Tibial nerve (tissue), 4 donors: ENCODE measurements at regions not wholly inside any gene's neighbourhood (a gene's known extent, or its start where the extent isn't known, plus 50 kb on each side); places are given as distances from the start of the nearest gene placed in this dataset.

ENCODE experiments used
- DNase-seq, 2 donors: peaks; one replicate each; pipeline ENCODE4 v3.0.0-alpha.2; 2019; ENCODE audit warnings: low spot score in 2 of 2
- H3K27ac ChIP-seq, 4 donors: fragments of 200-600 bp; sonication (generic) in 3 of 4; one replicate each; pipeline ENCODE4 v1.5.1; 2017 to 2019; ENCODE audit warnings: mild to moderate bottlenecking in 1 of 4
- H3K27me3 ChIP-seq, 2 donors: fragments of 200-600 bp; sonication (generic) in 1 of 2; one replicate each; pipeline versions ENCODE4 v1.5.1 to v1.6.0; 2017 to 2019
- H3K36me3 ChIP-seq, 3 donors: fragments of 200-600 bp; sonication (generic); one replicate each; pipeline ENCODE4 v1.5.1; 2018 to 2019
- H3K4me1 ChIP-seq, 4 donors: fragments of 200-600 bp; sonication (generic) in 3 of 4; one replicate each; pipeline ENCODE4 v1.5.1; 2017 to 2019
- H3K4me3 ChIP-seq, 4 donors: fragments of 200-600 bp; sonication (generic) in 3 of 4; one replicate each; pipeline ENCODE4 v1.5.1; 2017 to 2019; ENCODE audit warnings: mild to moderate bottlenecking in 1 of 4, moderate library complexity in 1 of 4
- H3K9me3 ChIP-seq, 4 donors: fragments of 200-600 bp; sonication (generic) in 3 of 4; one replicate each; pipeline ENCODE4 v1.5.1; 2017 to 2019
- EP300 ChIP-seq, 2 donors: sonication (generic); formaldehyde crosslinking; IDR thresholded peaks; one replicate each; pipeline ENCODE4 v1.6.1; 2017; ENCODE audit warnings: antibody characterized with exemption in 2 of 2, mild to moderate bottlenecking in 1 of 2
- POLR2A ChIP-seq, 2 donors: fragments of 450-650 bp; IDR thresholded peaks; one replicate each; pipeline ENCODE4 v1.6.1; 2017; ENCODE audit warnings: antibody characterized with exemption in 2 of 2, mild to moderate bottlenecking in 2 of 2, moderate library complexity in 2 of 2
- WGBS, 2 donors: methylation state at CpG; one replicate each; pipeline ENCODE4 v1.1.5; 2018; 5-methylcytosine and 5-hydroxymethylcytosine counted together
- TF ChIP-seq, protein P1 (sequence below), 5 experiments: fragments of 200-600 bp in 3 of 5; fragments of 450-650 bp in 2 of 5; sonication (generic) in 3 of 5; IDR thresholded peaks; one replicate each; pipeline ENCODE4 v1.5.1; 2016 to 2019; ENCODE audit warnings: antibody characterized with exemption in 5 of 5, mild to moderate bottlenecking in 3 of 5, moderate library complexity in 2 of 5

DNA sequence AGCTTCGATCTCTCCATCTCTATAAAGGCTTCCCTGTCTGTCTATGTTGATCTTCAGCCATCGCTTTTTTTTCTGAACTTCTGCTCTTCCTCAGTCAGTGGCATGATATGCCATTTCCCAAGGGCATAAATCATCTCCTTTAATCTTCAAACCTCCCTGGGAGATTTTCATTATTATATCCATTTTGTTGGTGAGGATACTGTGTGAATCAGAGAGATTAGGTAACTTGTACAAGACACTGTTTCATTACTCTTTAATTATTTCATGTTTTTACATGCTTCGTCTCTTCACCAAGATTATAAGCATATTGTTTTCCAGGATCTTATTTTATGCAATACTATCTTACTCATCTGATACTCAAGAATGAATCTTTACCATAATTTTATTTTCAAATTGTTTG is 124.8 kb upstream of the ATP11B start:
- Histone ChIP-seq H3K27ac (no peak overlapping the region), H3K4me3 (no peak overlapping the region), H3K9me3 (peaks cover 0 to 5% (median 0%) of the 10 kb centered on the region in 4 donors), H3K27me3 (no peaks in the 10 kb centered on the region), H3K36me3 (no peaks in the 10 kb centered on the region), H3K4me1 (no peaks in the 10 kb centered on the region)
- 91 to 93% methylated on average over 3 of the region's 3 CpGs for WGBS, 2 donors
- TF ChIP-seq, protein P1, sequence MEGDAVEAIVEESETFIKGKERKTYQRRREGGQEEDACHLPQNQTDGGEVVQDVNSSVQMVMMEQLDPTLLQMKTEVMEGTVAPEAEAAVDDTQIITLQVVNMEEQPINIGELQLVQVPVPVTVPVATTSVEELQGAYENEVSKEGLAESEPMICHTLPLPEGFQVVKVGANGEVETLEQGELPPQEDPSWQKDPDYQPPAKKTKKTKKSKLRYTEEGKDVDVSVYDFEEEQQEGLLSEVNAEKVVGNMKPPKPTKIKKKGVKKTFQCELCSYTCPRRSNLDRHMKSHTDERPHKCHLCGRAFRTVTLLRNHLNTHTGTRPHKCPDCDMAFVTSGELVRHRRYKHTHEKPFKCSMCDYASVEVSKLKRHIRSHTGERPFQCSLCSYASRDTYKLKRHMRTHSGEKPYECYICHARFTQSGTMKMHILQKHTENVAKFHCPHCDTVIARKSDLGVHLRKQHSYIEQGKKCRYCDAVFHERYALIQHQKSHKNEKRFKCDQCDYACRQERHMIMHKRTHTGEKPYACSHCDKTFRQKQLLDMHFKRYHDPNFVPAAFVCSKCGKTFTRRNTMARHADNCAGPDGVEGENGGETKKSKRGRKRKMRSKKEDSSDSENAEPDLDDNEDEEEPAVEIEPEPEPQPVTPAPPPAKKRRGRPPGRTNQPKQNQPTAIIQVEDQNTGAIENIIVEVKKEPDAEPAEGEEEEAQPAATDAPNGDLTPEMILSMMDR (IDR thresholded peaks at IDR 0.05), result no peak
- TF ChIP-seq EP300 (IDR thresholded peaks at IDR 0.05) (no peak), POLR2A (IDR thresholded peaks at IDR 0.05) (no peak)
- DNase-seq, result no peak

DNA sequence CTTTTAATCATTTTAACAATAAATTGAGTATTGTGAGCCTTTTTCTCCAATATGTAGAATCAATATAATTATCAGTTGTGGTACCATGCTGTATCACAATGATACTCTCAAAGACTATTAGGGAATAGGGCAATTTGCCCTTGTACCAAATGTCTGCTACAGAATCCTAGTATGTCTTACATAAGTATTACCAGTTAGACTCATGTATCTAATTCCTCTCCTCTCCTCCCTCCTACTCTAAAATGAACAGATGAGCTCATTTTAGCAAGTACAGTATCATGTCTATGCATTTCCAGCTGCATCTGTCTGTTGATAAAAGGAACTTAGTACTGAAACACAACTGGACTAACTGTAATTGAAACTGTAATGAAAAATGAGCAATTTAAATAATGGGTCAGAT is 124.3 kb upstream of the ATP11B start:
- no peak for DNase-seq
- no peaks in the 10 kb centered on the region for H3K36me3 ChIP-seq
- no peak for TF ChIP-seq POLR2A (IDR thresholded peaks at IDR 0.05)
- TF ChIP-seq, protein P1 (IDR thresholded peaks at IDR 0.05), result no peak
- TF ChIP-seq EP300 (IDR thresholded peaks at IDR 0.05), result no peak

DNA sequence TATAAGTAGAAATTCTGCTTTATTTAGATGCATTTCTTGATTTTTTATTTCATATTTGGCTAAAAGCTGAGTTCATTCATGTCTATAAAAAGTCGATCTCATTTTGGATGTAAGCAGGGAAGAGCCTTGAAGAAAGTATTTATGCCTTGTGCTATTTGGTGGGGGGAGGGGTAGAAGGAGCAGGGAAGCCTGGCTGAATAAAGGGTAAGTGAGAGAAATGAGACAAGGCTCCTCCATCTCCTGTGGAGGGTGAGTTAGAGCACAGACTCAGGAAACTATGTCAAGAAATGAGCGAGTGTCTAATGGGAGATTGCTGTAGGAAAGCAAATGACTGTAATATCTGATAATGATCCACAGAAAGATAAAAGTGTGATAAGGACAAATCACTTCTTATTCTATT is 121.8 kb upstream of the ATP11B start:
- 41 to 48% methylated on average over 2 of the region's 2 CpGs for WGBS, 2 donors
- TF ChIP-seq, protein P1 (IDR thresholded peaks at IDR 0.05), result no peak
- TF ChIP-seq EP300 (IDR thresholded peaks at IDR 0.05), result no peak
- no peak for TF ChIP-seq POLR2A (IDR thresholded peaks at IDR 0.05)
- no peak overlapping the region for H3K4me3 ChIP-seq
- H3K9me3 ChIP-seq, result no peaks in the 10 kb centered on the region
- H3K27me3 ChIP-seq, result no peaks in the 10 kb centered on the region
- no peaks in the 10 kb centered on the region for H3K36me3 ChIP-seq
- DNase-seq, result no peak
- no peaks in the 10 kb centered on the region for H3K4me1 ChIP-seq
- H3K27ac ChIP-seq, result no peak overlapping the region

More for the DNA sequence above, 124.3 kb upstream of the ATP11B start:
- no peaks in the 10 kb centered on the region for H3K27me3 ChIP-seq
- H3K27ac ChIP-seq, result no peak overlapping the region
- no peaks in the 10 kb centered on the region for H3K4me1 ChIP-seq
- peaks cover 0 to 3% (median 0%) of the 10 kb centered on the region in 4 donors for H3K9me3 ChIP-seq
- no peak overlapping the region for H3K4me3 ChIP-seq

DNA sequence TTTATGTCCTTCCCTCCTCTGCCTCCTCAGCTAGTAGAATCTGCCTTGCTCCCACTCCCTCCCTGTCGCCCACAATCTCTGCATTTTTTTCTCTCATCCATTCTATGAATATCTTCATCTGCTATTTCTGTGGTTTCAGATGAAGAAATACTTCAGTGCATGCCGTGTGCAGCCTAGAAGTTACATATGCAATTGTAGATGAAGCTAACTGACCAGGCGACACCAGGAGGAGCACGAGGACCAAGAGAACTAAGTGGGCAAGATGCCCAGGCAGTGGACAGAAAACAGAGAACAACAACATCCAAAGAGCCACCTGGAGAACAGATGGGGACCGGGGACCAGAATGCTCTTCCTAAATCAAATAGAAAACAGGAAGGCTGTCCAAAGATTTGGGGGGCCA is 121.4 kb upstream of the ATP11B start:
- WGBS, 2 donors, result 46 to 47% methylated on average over 5 of the region's 5 CpGs
- TF ChIP-seq EP300 (IDR thresholded peaks at IDR 0.05), result no peak
- no peak for TF ChIP-seq POLR2A (IDR thresholded peaks at IDR 0.05)
- H3K27me3 ChIP-seq, result no peaks in the 10 kb centered on the region
- H3K4me1 ChIP-seq, result no peaks in the 10 kb centered on the region
- H3K27ac ChIP-seq, result no peak overlapping the region
- DNase-seq, result no peak
- no peaks in the 10 kb centered on the region for H3K9me3 ChIP-seq
- no peak overlapping the region for H3K4me3 ChIP-seq
- no peaks in the 10 kb centered on the region for H3K36me3 ChIP-seq

DNA sequence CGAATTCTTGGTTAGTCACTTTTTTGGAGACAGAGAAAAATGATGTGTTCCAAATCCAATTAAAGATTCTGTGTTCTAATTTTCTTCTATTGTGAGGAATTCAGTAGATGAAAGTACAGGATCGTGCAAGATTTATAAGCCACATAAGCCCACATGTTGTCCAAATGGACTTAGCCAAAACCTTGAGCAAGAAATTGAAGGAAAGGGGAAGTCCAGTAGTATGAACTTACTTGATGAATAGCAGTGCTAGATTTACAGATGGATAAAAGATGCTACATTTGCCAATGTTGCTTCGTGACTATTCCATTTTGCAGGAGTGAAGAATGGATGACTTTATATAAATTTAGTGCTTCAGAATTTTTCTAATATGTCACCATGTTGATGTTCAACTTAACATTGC is 120.0 kb upstream of the ATP11B start:
- Histone ChIP-seq H3K4me3 (no peak overlapping the region), H3K27me3 (no peaks in the 10 kb centered on the region), H3K27ac (no peak overlapping the region), H3K9me3 (no peaks in the 10 kb centered on the region), H3K4me1 (no peaks in the 10 kb centered on the region), H3K36me3 (no peaks in the 10 kb centered on the region)
- 82 to 86% methylated on average over 3 of the region's 3 CpGs for WGBS, 2 donors
- DNase-seq, result no peak
- TF ChIP-seq, protein P1 (IDR thresholded peaks at IDR 0.05), result no peak
- TF ChIP-seq POLR2A (IDR thresholded peaks at IDR 0.05), result no peak
- TF ChIP-seq EP300 (IDR thresholded peaks at IDR 0.05), result no peak
